Cerebellar cortex (tissue), 1 donor: ENCODE measurements at regions not wholly inside any gene's neighbourhood (a gene's known extent, or its start where the extent isn't known, plus 50 kb on each side); places are given as distances from the start of the nearest gene placed in this dataset.

Source experiments
- DNase-seq: peaks from one replicate; pipeline ENCODE4 v3.0.0-alpha.2; 2015; ENCODE audit warnings: low spot score

DNA sequence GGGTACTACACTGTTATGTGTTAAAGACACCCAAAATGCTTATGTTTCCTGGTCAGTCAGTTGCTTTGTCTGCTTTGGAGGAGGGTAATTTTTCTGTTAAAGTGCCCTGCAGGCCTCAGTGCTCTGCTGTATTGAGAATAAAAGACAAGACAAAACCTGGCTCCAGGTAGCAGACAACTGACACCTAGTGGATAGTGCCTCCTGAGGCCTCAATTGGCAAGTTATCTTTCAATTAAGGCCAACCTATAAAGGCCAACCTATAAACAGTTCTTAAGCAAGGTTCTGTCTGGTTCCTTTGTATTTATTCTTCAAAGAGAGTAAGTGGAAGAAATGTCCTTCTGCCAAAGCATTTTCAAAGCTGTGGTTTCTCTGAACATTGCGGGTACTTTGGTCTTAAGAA lies 773.8 kb downstream of the MECOM start:
- no peak for DNase-seq

GRCh38 chr3:168888781-168889180 lies 774.7 kb downstream of the MECOM start:
- DNase-seq: no peak

DNA sequence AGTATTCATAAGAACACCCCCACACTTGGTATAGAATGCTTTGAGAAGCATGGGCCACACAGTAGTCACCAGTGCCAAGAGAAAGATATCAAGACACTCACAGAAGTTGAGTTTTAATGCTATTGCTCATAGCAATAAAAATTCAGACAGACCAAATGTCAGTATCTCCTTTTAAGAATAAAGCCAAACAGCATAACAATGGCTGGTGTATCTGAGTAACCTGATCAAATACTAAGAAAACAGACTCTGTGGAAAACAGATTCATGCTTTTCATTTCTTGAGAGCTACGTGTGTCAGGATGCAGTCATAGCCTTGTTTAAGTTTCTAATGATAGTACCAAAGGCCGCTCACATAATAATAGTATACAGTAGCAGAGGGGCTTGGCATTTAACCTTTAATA lies 778.5 kb downstream of the MECOM start:
- no peak for DNase-seq

DNA sequence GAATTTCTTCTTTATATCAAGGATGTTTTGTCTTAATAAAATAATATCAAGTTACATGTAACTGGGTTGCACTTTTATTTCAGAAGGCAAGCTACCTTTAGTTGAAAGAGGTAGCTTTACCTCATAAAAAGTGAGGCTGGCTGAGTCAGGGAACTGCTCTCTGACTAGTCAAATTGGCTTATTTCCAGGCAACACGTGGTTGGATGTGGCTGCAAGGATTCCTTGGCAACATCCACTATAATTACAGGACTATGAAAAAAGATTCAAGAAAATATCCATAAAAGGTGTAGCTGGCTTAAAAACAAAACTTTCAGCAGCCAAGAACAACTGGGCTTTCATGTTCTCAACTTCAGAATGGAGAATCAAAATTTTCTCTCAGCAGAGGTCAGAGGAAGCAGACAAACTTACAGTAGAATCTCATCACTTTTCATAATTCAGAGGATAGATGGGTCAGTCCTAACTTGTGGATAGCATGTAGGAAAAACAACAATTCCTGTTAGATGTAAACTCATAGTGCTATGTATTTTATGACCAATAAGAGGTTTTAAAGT lies 779.1 kb downstream of the MECOM start:
- no peak for DNase-seq

- DNase-seq: no peak
Observed at GRCh38 chr3:168883145-168883544, 780.4 kb downstream of the MECOM start.

GRCh38 chr3:168881804-168882203 lies 781.7 kb downstream of the MECOM start:
- DNase-seq: no peak

DNA sequence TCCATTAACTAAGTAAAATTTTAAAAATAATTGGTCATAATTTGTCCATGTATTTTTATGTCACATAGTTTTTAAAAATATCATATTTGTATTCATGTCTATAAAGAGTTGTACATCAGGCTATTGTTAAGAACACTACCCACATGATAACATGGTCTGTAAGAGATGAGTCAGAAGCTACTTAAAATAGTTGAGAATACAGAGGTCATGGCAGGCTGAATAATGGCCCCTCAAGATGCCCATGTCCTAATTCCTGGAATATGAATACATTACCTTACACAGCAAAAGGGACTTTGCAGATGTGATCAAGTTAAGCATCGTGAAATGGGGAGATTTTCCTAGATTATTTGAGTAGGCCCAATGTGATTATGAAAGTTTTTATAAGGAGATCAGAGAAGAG lies 782.9 kb upstream of the GOLIM4 start:
- no peak for DNase-seq

GRCh38 chr3:168877899-168878298 lies 782.2 kb upstream of the GOLIM4 start:
- DNase-seq: no peak

- DNase-seq: no peak
Observed at GRCh38 chr3:168876346-168877035, 780.8 kb upstream of the GOLIM4 start.

DNA sequence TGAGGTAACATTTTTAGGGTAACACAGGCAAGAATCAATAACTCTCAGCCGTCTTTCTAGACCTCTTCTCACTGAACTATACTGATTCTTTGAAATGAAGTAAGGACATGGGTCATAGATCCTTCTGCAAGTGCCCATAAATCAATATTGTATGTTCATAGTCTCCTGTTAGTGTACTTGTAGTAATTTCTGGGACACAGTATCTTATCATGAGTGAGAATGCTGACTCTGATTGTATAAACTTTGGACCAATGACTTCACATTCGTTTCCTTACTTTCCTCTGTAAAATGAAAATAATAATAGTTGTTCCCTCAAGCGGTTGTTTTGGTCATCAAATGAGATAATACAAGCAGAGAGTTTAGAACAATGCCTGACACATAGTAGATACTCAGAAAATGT lies 777.1 kb upstream of the GOLIM4 start:
- DNase-seq: no peak

GRCh38 chr3:168870892-168871291 lies 775.2 kb upstream of the GOLIM4 start:
- DNase-seq: no peak

DNA sequence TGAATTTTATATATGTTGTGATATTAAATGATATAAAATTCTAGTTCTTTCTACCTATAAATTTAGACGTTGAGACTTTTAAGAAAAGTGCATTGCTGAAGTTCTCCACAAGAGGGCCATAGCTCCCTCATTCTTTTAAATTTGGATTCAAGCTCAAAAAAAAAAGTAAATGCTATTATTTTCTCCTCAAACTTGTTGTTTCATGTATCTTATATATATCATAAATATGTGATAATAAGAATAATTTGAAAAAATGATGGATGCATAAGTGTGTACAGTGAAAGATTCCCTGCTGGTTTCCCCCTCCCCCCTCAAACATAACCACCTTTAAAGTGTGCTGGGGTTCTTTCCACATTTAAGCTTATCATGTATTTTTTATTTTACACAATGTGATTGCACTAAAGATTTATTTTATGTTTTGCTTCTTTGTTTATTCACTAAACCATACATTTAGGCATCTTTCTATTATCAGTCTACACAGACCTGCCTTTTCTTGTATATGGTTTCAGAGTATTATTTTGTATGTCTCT lies 769.4 kb upstream of the GOLIM4 start:
- peak; percentile 8 for DNase-seq

DNA sequence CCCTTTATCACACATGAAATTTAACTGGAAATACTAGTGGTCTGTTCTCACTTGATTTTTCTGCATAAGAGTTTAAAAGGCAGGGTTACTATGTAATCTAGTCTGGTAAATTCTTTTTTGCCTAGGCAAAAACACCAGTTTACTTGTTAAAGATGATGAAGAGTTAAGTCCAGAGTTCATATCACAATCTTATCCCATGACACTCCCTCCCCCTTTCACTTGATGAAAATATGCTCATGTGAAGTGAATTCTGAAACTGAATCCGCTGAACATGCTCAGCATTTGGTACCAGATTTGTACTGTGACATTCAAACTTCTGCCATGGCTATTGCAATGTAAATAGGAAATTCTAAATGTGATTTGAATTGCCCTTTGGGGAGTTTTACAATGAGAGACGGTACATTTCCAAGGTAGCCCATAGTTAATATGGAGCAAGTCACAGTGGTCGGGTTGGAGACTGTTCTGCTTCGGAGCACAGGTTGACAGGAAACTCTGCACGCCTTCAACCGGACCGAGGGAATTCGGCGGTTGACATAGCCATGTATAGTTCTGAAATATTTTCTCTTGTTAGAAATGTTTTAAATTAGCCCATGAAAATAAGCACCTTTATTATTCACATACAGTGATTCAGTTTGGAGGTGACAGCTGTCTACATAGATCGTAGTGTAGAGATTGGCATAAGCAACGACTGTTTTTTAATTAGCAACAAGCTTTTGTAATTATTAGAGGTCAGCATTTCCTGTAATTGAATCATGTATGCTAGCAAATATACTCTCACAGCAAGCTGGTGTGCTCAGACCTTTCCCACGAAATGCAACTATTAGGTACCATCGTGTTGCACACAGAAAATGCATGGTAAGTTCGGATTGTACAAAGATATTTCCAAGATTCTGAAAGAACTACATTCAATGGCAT lies 768.6 kb upstream of the GOLIM4 start:
- DNase-seq: no peak

GRCh38 chr3:168863561-168863960 lies 767.8 kb upstream of the GOLIM4 start:
- no peak for DNase-seq

GRCh38 chr3:168862466-168862865 lies 766.7 kb upstream of the GOLIM4 start:
- DNase-seq: no peak

DNA sequence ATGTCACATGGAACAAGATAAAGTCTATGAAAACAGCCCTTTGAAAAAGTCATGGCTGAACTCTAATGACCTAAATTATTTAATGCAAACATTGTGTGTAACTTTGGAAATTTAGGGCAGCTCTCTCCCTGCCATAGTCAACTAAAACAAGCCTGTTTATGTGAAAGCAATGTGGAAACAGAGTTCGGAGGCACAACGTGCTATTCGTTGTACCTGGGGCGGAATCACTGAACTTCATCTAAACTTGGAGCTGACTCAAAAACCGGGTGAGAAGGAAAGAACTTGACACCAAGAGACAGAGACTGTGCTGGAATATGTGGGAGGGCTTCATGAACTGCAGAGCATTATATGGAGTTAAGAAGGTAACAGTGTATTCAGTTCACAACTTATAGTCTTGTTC lies 764.9 kb upstream of the GOLIM4 start:
- DNase-seq: no peak

DNA sequence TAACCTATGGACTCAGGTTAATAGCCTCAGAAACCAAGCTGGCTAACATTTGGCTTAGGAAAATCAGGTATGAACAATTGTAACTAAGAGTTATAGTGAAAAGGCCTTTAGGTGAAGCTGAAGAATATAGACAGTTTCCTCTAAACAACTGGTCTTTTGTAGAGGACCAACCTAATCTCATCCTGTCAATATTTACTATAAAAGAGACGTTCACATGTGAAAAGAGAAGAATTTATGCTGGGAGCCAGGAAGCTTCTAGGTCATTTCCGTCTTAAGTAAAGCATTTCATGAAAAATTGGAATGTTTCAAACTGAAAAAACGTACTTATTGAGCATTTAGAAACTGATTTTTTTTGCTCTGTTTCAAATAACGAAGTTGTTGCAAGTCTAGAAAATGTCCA lies 764.3 kb upstream of the GOLIM4 start:
- DNase-seq: no peak

DNA sequence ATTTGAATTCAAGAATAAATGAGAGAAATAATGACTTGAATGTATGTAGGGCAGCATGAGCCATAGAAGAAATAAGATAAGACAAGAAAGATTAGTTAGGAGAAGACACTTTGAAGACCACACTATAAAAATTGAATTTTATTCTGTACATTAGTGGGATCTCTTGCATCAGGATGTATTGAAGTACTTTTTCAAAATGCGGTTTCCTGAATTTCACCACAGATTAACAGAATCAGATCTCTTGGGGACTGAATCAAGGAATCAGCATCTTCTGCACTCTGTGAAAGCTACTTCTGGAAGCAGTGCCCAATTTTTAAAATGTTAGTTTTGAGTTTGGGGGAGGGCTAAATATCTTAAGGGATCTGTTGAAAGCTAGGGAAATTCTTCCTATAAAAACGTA lies 763.9 kb upstream of the GOLIM4 start:
- no peak for DNase-seq

DNA sequence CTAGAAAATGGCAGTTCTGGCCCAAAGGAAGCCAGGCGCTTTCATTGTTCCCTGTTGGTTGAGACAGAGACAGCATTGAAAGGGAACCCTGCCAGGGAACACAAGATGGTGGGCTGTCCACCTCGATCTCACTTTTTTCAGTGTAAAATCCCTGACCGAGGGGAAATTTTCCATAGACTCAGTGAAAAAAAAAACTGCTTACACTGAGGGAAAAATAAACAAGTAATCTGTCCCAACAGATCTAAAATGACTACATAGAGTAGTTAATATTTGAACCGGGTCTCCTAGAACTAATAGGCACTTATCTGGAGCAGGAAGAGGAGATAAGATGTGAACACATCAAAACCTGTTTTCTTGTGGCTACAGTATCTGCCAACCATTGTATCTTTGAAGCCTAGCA lies 763.4 kb upstream of the GOLIM4 start:
- DNase-seq: no peak

GRCh38 chr3:168858327-168858726 lies 762.6 kb upstream of the GOLIM4 start:
- DNase-seq: no peak

DNA sequence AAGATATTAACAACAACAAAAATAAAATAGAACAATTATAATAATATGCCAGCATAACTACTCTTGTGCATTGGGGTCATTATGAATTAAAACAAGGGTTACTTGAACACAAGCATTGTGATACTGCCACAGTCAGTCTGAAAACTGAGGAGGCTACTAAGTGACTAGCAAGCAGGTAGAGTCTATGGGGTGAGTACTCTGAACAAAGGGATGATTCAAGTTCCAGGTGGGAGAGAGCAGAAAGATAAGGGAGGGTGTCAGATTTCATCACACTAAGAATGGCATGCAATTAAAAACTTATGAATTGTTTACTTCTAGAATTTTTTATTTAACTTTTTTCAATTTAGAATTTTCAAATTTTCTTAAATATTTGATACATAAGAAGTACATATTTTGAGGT lies 754.4 kb upstream of the GOLIM4 start:
- DNase-seq: no peak

DNA sequence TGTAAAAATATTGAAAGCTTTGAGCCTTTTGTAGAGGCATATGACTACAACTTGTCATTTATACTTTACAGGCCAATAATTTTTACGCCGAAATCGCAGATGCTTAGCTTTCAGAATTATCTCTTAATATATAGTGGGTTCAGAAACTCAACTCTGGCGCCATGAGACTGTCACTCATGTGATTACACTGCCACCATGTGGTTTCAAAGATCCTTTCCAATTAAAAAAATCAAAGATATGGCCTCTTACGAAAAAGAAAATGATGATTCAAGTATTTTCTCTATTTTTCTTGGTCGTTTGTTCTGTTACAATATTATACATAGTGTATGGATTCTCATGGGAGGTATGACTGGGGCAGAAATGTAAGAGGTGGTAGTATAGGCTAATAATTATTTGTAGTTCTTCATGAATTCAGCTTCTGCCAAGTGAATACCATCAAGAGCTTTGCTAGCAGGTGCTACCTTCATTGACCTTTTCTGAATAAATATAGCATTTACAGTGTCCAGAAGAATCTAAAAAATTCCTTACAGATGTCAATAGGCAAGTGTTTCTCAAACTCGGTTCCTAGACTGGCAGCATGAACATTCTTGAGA lies 751.7 kb upstream of the GOLIM4 start:
- DNase-seq: peak; percentile 29
